AG09309 (cell line): ENCODE measurements at regions not wholly inside any gene's neighbourhood (a gene's known extent, or its start where the extent isn't known, plus 50 kb on each side); places are given as distances from the start of the nearest gene placed in this dataset.

Source experiments
- DNase-seq: peaks from one replicate; pipeline ENCODE4 v3.0.0-alpha.2; 2010; ENCODE audit warnings: low read depth
- H3K4me3 ChIP-seq: 2 replicates; pipeline ENCODE4 v1.5.1; 2011; ENCODE audit warnings: mild to moderate bottlenecking, low read depth, low read length, moderate library complexity; ENCODE audit not compliant: control insufficient read depth
- TF ChIP-seq, protein P1 (sequence below): IDR thresholded peaks from 2 replicates; pipeline ENCODE4 v1.5.1; 2011; ENCODE audit warnings: mild to moderate bottlenecking, low read depth, low read length, inconsistent platforms; ENCODE audit not compliant: insufficient read depth, control insufficient read depth; ENCODE audit errors: missing control alignments

DNA sequence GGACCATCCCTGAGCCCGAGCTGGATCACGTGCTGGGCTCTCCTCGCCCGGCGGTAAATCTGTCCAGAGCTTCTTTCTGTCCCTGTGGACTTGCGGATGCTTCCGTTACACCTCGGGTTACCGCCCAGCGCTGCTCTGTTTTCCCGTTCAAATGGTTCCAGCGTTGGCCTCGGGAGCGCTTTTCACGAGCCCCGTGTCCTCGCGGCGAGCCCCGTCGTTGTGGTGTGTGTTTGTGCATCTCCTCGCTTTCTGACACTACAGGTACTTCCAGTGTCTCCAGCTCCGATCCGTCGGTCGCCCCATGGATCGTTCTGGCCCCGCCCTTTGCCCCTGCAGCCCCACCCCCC, 77.4 kb downstream of the RTP5 start:
- DNase-seq: no peak
- no peak overlapping the region for H3K4me3 ChIP-seq
- TF ChIP-seq, protein P1, sequence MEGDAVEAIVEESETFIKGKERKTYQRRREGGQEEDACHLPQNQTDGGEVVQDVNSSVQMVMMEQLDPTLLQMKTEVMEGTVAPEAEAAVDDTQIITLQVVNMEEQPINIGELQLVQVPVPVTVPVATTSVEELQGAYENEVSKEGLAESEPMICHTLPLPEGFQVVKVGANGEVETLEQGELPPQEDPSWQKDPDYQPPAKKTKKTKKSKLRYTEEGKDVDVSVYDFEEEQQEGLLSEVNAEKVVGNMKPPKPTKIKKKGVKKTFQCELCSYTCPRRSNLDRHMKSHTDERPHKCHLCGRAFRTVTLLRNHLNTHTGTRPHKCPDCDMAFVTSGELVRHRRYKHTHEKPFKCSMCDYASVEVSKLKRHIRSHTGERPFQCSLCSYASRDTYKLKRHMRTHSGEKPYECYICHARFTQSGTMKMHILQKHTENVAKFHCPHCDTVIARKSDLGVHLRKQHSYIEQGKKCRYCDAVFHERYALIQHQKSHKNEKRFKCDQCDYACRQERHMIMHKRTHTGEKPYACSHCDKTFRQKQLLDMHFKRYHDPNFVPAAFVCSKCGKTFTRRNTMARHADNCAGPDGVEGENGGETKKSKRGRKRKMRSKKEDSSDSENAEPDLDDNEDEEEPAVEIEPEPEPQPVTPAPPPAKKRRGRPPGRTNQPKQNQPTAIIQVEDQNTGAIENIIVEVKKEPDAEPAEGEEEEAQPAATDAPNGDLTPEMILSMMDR: no peak

DNA sequence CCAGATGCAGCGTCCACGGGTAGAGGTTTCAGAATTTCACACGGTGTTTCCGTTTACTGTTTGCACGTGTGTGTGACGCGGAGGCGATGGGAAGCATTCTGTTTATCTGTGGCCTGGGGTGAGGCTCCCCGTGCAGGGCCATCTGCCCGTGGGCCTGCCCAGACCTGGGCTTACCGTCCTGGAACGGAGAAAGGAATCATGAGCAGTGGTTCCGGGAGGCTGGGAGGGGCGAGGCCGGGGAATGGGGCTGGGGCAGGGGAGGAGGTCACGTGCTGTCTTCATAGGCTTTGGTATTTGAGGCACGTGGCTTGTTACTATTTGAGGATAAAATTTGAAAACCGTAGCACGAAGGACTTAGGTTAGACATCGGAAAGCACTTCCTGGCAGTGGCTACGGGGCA, 77.9 kb downstream of the RTP5 start:
- TF ChIP-seq, protein P1: no peak
- no peak for DNase-seq

DNA sequence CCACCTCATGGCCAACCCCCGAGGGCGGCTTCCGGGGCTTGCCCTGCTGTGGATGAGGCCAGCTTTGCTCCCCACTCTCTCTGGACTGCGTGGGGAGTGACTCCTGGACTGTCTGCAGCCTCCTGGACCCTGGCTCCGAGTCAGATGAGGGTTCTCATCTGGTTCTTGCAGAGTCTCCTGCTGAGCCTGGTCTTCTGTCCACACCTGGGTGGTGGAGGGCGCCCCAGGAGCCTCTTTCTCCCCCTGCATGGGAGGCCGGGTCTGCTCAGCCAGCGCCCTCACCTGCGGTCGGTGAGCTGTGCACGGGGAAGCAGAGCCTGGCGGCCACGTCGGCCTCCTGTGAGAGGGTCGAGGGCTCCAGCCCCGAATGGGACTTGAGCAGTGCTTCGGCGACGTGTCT, 78.3 kb downstream of the RTP5 start:
- TF ChIP-seq, protein P1: no peak
- no peak for DNase-seq
- H3K4me3 ChIP-seq: no peak overlapping the region

More for the DNA sequence above, 77.9 kb downstream of the RTP5 start:
- no peak overlapping the region for H3K4me3 ChIP-seq

DNA sequence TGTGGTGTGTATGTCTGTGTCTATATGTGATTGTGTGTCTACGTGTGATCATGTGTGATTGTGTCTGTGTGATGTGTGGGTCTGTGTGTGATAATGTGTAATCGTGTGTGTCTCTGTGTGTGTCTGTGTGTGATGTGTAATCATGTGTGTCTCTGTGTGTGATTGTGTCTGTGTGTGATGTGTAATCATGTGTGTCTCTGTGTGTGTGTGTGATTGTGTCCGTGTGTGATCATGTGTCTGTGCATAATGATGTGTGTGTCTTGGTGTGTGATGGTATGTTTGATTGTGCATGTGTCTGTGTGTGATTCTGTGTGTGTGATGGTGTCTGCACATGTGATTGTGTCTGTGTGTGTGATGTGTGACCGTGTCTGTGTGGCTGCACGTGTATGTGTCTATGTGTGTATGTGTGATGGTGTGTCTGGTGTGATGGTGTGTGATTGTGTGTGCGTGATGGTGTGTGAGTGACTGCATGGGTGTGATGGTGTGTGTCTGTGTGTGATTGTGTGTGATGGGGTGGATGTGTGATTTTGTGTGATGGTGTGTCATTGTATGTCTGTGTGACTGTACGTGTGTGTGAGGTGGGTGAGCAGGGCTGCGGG, 78.9 kb downstream of the RTP5 start:
- TF ChIP-seq, protein P1: no peak
- DNase-seq: no peak
- H3K4me3 ChIP-seq: no peak overlapping the region

DNA sequence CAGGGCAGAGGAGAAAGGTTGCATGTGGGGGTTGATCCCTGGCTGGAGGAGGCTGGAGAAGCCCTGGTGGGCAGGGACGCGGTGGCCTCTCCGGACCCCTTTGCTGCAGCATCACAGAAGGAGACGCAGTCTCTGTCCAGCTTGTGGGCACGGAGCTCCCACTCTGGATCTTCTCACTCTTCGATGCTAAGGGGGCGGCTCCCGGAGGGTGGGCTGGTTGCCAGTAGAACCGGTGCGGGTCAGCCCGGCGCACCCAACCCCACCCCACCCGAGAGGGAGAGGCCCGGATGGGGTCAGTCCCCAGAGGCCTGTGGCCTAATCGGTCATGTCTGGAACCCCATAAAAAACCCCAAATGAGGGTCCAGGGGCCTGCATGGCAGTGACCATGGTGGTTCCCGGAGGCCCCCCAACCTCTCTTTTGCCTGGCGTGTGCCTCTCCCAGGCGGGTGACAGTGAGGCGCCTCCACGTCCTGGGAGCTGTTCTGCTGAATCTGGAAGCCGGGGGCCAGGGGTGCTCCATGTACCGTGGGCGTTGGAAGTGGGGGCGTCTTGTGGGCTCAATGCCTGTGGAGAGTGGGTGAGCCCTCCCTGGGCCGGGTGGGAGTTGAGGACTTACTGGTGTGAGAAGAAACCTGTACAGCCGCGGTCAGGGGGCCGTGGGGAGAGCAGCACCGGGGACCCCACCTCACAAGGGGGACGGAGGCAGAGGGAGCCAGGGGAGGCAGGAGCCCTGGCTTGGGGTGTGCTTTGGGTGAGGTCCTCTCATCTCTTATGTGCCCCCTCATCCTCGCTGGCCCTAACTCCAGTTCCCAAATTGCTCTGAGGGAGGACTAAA, 79.6 kb downstream of the RTP5 start:
- TF ChIP-seq, protein P1: no peak
- no peak overlapping the region for H3K4me3 ChIP-seq
- DNase-seq: no peak

DNA sequence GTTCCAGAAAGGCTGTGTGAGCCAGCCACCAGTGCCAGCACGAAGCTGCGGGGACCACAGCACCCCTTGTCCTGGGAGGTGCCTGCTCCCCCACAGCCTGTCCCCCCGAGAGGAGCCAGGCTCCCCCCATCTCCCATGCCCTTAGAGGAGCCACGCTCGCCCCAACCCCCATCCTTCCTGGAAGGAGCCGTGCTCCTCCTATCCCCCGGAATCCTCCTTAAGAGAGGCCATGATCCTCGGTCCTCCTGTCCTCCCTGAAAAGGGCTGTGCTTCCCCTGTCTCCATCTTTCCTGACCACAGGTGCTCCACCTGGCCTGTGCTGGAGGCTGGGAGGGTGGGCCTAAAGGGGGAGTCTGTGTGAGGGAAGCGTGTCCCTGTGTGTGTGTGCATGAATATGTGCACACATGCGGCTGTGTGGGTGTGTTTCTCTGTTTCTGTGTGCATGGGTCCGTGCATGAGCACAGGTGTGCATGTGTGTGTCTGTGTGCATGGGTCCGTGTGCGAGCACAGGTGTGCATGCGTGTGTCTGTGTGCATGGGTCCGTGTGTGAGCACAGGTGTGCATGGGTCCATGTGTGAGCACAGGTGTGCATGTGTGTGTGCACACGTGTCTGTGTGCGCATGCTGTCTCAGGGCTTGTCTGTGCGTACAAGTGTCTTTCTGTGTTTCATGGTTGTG, 80.3 kb downstream of the RTP5 start:
- H3K4me3 ChIP-seq: no peak overlapping the region
- TF ChIP-seq, protein P1: no peak
- no peak for DNase-seq
